ENCODE measurements at regions not wholly inside any gene's neighbourhood (a gene's known extent, or its start where the extent isn't known, plus 50 kb on each side); places are given as distances from the start of the nearest gene placed in this dataset.

GRCh38 chr17:77564278-77564920 is 394.1 kb upstream of the TNRC6C start:
- Mint-ChIP-seq H3K4me3 (no peak overlapping the region), H3K9me3 (peaks cover 12% of the 10 kb centered on the region), H3K4me1 (no peaks in the 10 kb centered on the region), H3K36me3 (peaks cover 8% of the 10 kb centered on the region), H3K27me3 (ENCODE audit: low read depth) (no peaks in the 10 kb centered on the region; the same call in 1 of the 2 replicates), H3K27ac (no peak overlapping the region)
- POLR2A ChIA-PET = no interaction called here
- no peak for ATAC-seq
- TF ChIP-seq, protein P1, sequence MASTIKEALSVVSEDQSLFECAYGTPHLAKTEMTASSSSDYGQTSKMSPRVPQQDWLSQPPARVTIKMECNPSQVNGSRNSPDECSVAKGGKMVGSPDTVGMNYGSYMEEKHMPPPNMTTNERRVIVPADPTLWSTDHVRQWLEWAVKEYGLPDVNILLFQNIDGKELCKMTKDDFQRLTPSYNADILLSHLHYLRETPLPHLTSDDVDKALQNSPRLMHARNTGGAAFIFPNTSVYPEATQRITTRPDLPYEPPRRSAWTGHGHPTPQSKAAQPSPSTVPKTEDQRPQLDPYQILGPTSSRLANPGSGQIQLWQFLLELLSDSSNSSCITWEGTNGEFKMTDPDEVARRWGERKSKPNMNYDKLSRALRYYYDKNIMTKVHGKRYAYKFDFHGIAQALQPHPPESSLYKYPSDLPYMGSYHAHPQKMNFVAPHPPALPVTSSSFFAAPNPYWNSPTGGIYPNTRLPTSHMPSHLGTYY (CRISPR knock-in tag; IDR thresholded peaks at IDR 0.05) = no peak
- TF ChIP-seq SMAD4 (CRISPR knock-in tag; IDR thresholded peaks at IDR 0.05) (no peak), FOXJ3 (CRISPR knock-in tag; IDR thresholded peaks at IDR 0.05; ENCODE audit: borderline replicate concordance) (no peak)
- CTCF ChIA-PET = no interaction called here
- no peak for DNase-seq (ENCODE audit: low spot score)

DNA sequence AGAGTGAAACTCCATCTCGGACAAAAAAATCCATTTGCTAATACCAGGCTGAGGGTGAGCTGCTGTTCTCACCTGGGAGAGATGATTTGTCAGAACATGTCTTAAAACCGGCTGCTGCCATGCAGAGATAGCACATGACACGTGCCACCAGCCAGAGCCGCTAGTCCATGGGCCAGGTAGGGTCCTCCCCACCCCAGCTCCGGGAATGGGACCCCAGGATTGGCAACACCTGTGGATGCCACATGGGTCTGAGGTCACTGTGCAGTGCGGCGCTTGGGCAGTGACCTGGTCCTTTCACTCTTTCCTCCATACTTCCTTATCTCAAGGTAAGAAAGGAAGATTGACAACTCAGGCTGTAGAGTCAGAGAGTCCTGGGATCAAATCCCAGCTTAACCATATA is 393.3 kb upstream of the TNRC6C start:
- ChIA-PET POLR2A (no interaction called here), CTCF (no interaction called here)
- Mint-ChIP-seq H3K27me3 (ENCODE audit: low read depth) (no peaks in the 10 kb centered on the region; the same call in none of the 2 replicates), H3K9me3 (peaks cover 12% of the 10 kb centered on the region), H3K36me3 (peaks cover 8% of the 10 kb centered on the region), H3K4me1 (no peaks in the 10 kb centered on the region), H3K27ac (no peak overlapping the region), H3K4me3 (no peak overlapping the region)
- TF ChIP-seq AR (CRISPR knock-in tag; IDR thresholded peaks at IDR 0.05) = no peak
- TF ChIP-seq ETV6 (CRISPR knock-in tag; IDR thresholded peaks at IDR 0.05) = no peak
- no peak for TF ChIP-seq NFE2L1 (CRISPR knock-in tag; IDR thresholded peaks at IDR 0.05)
- no peak for TF ChIP-seq GRHL2 (CRISPR knock-in tag; IDR thresholded peaks at IDR 0.05; ENCODE audit: insufficient replicate concordance, severe bottlenecking)
- TF ChIP-seq CREB1 (CRISPR knock-in tag; IDR thresholded peaks at IDR 0.05) = no peak
- TF ChIP-seq CREM (CRISPR knock-in tag; IDR thresholded peaks at IDR 0.05) = no peak
- TF ChIP-seq MXD4 (CRISPR knock-in tag; IDR thresholded peaks at IDR 0.05; ENCODE audit: borderline replicate concordance) = no peak
- TF ChIP-seq NFATC4 (CRISPR knock-in tag; IDR thresholded peaks at IDR 0.05) = no peak
- TF ChIP-seq E2F4 (CRISPR knock-in tag; IDR thresholded peaks at IDR 0.05; ENCODE audit: borderline replicate concordance, low read depth) = no peak
- TF ChIP-seq ZNF138 (CRISPR knock-in tag; conservative IDR thresholded peaks at IDR 0.05) = no peak
- no peak for DNase-seq (ENCODE audit: low spot score)
- no peak for ATAC-seq

- peaks cover 12% of the 10 kb centered on the region for H3K9me3 Mint-ChIP-seq
- no peak for ATAC-seq
- peaks cover 4% of the 10 kb centered on the region for H3K27me3 Mint-ChIP-seq (ENCODE audit: low read depth)
- TF ChIP-seq ATF1 (CRISPR knock-in tag; IDR thresholded peaks at IDR 0.05) = no peak
- no peak for TF ChIP-seq NFYB (CRISPR knock-in tag; conservative IDR thresholded peaks at IDR 0.05; ENCODE audit: low read depth)
- TF ChIP-seq PRRX2 (CRISPR knock-in tag; IDR thresholded peaks at IDR 0.05) = no peak
- no peak for TF ChIP-seq STAT6 (CRISPR knock-in tag; conservative IDR thresholded peaks at IDR 0.05; ENCODE audit: low read depth)
- no peak for TF ChIP-seq GTF2I (CRISPR knock-in tag; conservative IDR thresholded peaks at IDR 0.05)
- TF ChIP-seq CBFB (CRISPR knock-in tag; IDR thresholded peaks at IDR 0.05; ENCODE audit: low read depth) = no peak
- no peak for TF ChIP-seq GABPB1 (CRISPR knock-in tag; IDR thresholded peaks at IDR 0.05)
- ChIA-PET CTCF (no interaction called here), POLR2A (no interaction called here)
- H3K4me1 Mint-ChIP-seq = no peaks in the 10 kb centered on the region
- no peak overlapping the region for H3K4me3 Mint-ChIP-seq
- peaks cover 8% of the 10 kb centered on the region for H3K36me3 Mint-ChIP-seq
- no peak overlapping the region for H3K27ac Mint-ChIP-seq
- DNase-seq (ENCODE audit: low spot score) = no peak
These were observed 392.4 kb upstream of the TNRC6C start for GRCh38 chr17:77566151-77566550.

Data from WTC11 (cell line).